Ovary (tissue), 3 donors: ENCODE measurements at regions not wholly inside any gene's neighbourhood (a gene's known extent, or its start where the extent isn't known, plus 50 kb on each side); places are given as distances from the start of the nearest gene placed in this dataset.

Source experiments
- CTCF ChIP-seq, 3 donors: fragments of 450-650 bp in 2 of 3; fragments of 200-600 bp in 1 of 3; IDR thresholded peaks; one replicate each; pipeline versions ENCODE4 v1.5.1 to v1.8.0; 2016 to 2022; ENCODE audit warnings: antibody characterized with exemption in 3 of 3, mild to moderate bottlenecking in 1 of 3
- EP300 ChIP-seq: sonication (generic); formaldehyde crosslinking; IDR thresholded peaks from one replicate; pipeline ENCODE4 v1.6.1; 2017; ENCODE audit warnings: antibody characterized with exemption
- donor health status: DM: no; HTN: no; CAD: no.

- no peak for TF ChIP-seq CTCF (IDR thresholded peaks at IDR 0.05)
- TF ChIP-seq EP300 = no peak
These were observed 570.3 kb downstream of the LMO4 start for GRCh38 chr1:87899017-87899416.
